GM19238 (cell line): ENCODE measurements at regions not wholly inside any gene's neighbourhood (a gene's known extent, or its start where the extent isn't known, plus 50 kb on each side); places are given as distances from the start of the nearest gene placed in this dataset.
"Not testable (repeated sequence)": the region's sequence is repeated elsewhere in the genome, so short reads cannot be mapped to it uniquely, and the experiment has no call there.

Source experiments
- DNase-seq: peaks from one replicate; pipeline ENCODE4 v3.0.0; 2011; ENCODE audit warnings: low spot score; ENCODE audit not compliant: insufficient read length

DNA sequence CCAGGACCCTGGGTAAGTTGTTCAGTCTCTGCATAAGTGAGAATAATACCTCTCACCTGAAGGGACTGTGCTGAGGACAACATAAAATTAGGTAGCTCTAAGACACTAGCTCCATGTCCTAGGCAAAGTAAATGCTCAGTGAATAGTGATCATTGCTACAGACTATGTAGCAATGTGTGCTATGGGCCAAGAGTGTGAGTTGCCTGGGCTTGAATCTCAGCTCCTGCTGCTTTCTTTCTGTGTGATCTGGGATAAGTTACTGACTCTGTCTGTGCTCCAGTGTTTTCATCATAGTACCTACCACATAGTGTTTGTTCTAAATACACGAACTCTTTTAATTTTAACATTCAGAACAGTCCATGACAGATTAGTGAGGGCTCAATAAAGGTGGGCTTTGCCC is 81.1 kb upstream of the MFGE8 start:
- DNase-seq, result no peak

GRCh38 chr15:88995449-88995848 is 82.3 kb upstream of the MFGE8 start:
- DNase-seq, result no peak

DNA sequence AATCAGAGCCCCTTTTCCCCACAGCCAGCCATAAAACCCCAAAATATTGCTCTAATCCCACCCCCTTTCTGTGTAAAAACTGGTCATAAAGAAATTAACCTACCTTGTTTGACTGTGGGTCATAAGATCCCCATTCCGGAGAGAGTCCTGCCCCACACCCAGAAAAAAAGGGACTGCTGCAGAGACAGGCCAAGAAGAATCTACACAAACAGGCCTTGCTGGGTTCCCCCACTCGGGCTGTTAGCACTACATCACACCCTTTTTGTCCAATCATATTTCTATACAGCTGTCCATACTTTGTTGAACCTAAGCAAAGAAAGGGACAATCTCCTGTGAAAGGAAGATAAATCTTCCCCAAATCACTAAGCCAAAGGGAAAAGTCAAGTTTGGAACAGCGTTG is 84.4 kb upstream of the MFGE8 start:
- no peak for DNase-seq

DNA sequence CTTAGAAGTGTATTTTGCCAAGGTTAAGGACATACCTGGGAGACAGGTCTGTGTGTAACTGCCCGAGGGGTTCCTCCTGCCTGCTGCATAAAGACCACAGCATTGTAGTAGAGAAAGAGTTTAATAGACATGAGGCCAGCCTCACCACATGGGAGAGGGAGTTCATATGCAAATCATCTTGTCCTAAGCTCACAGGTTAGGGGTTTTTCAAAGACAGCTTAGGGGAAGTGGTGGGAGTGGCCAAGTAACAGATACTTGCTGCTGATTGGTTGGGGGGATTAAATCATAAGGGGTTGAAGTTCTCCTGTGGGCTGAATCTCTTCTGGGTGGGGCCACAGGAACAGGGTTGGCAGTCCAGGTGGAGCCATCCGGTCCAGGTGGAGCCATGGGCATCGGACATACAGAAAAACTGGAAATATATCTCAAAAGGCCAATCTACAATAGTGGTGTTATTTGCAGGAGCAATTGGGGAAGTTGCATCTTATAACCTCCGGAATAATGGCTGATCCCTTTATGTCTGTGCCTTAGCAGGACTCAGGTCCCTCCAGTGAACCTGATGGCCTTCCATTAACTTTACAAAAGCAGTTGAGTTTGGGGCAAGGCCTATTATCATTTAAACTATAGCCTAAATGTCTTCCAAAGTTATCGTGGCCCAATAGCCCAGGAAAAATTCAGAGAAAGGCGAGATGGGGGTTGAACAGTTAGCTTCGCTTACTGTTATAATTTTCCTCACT is 86.0 kb upstream of the MFGE8 start:
- no peak for DNase-seq

GRCh38 chr15:89001708-89002275 is 86.5 kb upstream of the ABHD2 start:
- not testable (repeated sequence) for DNase-seq

DNA sequence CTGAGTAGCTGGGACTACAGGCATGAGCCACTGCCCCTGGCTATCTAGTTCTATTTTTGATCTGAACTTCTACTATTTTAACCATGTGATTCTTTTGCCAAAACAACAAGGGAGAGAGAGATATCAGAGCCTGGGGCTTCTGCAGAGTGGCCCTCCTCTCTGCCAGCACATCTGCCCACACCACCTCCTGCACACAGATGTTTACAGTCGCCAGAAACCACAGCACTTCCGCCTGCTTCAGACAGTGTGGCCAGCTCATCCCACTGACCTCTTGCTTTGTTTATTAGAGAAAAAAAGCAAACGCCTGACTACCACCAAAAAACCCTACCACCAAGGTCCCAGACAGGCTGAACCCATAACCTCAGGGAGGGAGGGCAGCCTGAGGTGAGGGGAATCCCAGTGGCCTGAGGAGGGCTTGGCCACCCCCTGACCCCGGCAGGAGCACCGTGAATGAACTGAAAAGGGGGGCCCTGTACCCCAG is 85.9 kb upstream of the ABHD2 start:
- peak; percentile 27 for DNase-seq

DNA sequence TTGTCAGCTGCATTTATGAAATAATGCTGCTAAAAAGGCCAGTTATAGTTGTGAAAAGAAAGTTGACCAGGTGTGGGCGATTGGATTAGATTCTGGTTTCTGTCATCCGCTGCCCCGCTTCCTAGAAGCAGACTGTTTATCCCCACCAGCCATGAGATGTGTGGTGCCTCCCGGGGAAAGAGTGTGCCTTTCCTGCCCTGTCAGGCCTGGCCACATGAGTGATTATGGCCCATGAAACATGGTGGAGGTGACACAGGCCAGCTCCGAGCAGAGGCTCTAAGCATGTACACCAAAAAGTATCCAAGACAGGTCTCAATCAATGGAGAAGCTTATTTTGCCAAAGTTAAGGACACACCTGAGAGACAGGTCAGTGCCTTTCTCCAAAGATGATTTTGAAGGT is 85.4 kb upstream of the ABHD2 start:
- no peak for DNase-seq

GRCh38 chr15:89003865-89004725 is 84.2 kb upstream of the ABHD2 start:
- DNase-seq, result no peak

DNA sequence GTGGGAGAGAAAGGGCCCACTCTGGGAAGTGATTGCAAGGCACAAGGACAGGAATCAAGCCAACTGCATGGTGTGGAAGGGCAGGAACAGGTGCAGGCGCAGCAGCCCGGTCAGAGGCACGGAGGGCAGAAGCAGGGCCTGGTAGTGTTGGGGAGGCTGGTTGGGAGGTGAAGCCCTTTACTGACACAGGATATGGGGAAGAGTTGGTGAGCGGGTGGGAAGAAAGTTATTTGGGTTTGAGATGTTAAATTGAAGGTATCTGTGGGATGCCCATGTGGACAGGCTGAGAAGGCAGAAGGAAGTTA is 83.6 kb upstream of the ABHD2 start:
- DNase-seq, result no peak

DNA sequence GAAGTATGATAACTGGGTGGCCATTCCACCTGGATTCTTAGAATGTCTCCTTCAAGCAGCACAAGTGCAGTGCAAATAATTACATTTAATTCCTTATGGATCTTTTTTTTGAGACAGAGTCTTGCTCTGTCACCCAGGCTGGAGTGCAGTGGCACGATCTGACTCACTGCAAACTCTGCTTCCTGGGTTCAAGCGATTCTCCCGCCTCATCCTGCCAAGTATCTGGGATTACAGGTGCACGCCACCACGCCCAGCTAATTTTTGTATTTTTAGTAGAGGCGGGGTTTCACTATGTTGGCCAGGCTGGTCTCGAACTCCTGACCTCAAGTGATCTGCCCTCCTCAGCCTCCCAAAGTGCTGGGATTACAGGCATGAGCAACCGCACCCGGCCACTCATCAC is 80.7 kb upstream of the ABHD2 start:
- DNase-seq, result not testable (repeated sequence)

GRCh38 chr15:89007989-89008388 is 80.3 kb upstream of the ABHD2 start:
- no peak for DNase-seq

DNA sequence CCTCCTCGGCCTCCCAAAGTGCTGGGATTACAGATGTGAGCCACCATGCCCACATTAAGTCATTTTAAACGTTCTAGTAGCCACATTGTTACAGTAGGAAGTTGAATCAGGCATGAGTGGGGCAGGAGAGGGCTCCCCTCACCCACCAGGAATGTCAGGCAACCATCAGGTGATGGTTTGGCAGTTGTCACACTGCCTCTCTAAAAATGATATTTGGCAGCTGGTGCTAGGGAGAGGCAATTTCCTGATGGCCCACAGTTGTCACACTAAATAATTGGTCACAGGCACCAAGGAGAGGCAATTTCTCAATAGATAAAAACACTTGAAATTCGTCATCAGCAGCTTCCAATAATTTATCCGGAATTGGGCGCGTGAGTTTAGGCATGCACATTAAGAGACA is 79.2 kb upstream of the ABHD2 start:
- no peak for DNase-seq

DNA sequence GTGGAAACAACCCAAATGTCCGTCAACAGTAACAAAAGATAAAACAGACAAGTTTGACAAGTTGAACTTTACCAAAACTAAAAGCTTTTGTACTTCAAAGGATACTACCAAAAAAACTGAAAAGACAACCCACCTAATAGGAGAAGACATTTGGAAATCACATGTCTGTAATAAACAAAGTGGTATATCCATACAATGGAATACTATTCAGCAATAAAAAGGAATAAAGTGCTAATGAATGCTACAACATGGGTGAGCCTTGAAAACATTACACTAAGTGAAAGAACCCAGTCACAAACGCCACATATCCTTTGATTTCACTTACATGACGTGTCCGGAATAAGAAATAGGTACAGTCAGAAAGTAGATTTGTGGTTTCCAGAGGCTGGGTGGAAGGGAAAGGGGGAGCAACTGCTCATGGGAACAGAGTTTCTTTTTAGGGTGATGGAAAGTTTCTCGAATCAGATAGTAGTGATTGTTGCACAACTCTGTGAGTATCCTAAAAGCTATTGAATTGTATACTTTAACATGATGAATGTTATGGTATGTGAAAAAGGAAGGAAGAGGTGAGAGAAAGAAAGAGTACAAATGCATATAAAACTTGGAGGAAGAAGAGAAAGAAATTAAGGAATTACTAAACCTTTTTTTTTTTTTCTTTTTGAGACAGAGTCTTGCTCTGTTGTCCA is 72.7 kb upstream of the ABHD2 start:
- no peak for DNase-seq

- no peak for DNase-seq
Measured at GRCh38 chr15:89016549-89017041, 71.7 kb upstream of the ABHD2 start.

- peak; percentile 48 for DNase-seq
Measured at GRCh38 chr15:89017370-89018066, 70.7 kb upstream of the ABHD2 start.

DNA sequence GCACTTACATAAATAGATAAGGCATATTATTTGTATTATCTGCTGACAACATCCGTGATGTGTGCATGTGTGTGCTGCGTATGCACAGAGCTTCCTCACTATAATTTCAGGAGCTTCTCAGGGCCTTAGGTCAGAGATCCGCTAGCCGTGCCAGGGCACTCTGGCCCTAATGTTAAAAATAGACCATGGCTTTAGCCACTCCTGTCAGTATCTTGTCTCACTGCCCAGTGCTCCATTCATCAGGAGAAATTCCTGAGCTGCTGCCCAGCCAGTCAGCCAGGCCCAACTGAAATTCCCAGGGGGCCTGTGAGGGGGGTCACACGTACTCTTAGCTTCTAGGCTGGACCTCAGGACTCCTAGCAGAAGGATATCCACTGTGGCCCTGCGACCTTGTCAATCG is 70.0 kb upstream of the ABHD2 start:
- no peak for DNase-seq

GRCh38 chr15:89019436-89019835 is 68.8 kb upstream of the ABHD2 start:
- DNase-seq, result no peak

DNA sequence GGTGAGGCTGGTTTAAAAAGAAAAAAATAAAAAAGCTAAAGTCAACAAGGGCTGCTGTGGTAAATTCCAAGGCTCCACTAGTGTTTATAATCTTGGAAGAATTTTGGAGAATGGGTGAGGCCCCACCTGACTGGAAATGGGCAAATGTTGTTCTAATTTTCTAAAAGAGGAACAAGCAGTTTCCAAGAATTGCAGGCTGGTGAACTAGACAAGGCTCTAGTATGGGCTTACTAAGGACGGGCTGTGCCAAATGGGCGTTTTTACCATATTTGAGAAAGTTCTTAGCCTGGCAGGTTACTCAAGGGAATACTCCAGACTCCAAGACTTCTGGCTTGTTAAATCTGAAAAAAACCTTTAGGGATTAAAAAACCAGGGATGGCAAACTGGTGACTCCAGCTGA is 67.0 kb upstream of the ABHD2 start:
- no peak for DNase-seq

GRCh38 chr15:89021886-89022285 is 66.4 kb upstream of the ABHD2 start:
- not testable (repeated sequence) for DNase-seq

DNA sequence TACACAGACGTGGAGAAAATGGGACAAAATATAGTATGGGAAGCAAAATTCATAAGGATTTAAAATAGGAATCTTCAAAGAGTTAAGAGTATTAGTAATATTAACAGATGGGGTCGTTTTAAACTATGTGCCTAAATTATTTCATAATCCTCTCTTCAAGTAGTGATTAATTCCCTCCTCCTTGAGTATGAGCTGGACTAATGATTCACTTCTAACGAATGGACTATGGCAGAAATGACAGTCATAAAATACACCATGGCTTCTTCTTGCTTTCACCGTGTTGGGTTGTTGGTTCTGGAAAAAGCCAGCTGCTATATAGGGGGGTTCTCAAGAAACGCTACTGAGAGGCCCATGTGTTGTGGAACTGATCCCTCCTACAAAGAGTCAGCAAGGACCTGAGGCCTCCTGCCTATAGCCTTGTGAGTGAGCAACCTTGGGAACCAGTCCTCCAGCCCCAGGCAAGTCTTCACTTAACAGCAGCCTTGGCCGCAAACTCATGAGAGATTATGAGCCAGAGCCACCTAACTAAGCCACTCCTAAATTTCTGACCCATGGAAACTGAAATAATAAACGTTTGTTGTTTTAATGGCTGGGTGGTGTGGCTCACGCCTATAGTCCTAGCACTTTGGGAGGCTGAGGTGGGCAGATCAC is 64.8 kb upstream of the ABHD2 start:
- DNase-seq, result no peak

GRCh38 chr15:89024418-89024817 is 63.8 kb upstream of the ABHD2 start:
- DNase-seq, result no peak
